GM12891 (cell line): ENCODE measurements at regions not wholly inside any gene's neighbourhood (a gene's known extent, or its start where the extent isn't known, plus 50 kb on each side); places are given as distances from the start of the nearest gene placed in this dataset.

Experiments
- PAX5 ChIP-seq: IDR thresholded peaks from 2 replicates; pipeline ENCODE4 v1.6.1; 2011; ENCODE audit warnings: low read length, moderate library complexity, mild to moderate bottlenecking; ENCODE audit not compliant: insufficient read depth, severe bottlenecking
- POLR2A ChIP-seq: IDR thresholded peaks from 2 replicates; pipeline ENCODE4 v1.6.1; 2011; ENCODE audit warnings: low read depth, low read length, control low read depth
- POLR2AphosphoS5 ChIP-seq: IDR thresholded peaks from 2 replicates; pipeline ENCODE4 v1.6.1; 2011; ENCODE audit warnings: low read depth, low read length, control low read depth
- SPI1 ChIP-seq: IDR thresholded peaks from 2 replicates; pipeline ENCODE4 v1.6.1; 2011; ENCODE audit warnings: low read depth, low read length, control low read depth
- TAF1 ChIP-seq: IDR thresholded peaks from 2 replicates; pipeline ENCODE4 v1.6.1; 2011; ENCODE audit warnings: low read depth, low read length, control low read depth

GRCh38 chr11:119875841-119876600, 147.0 kb upstream of the NECTIN1 start:
- no peak for TF ChIP-seq POLR2A
- TF ChIP-seq SPI1: no peak
- no peak for TF ChIP-seq POLR2AphosphoS5
- no peak for TF ChIP-seq TAF1
- no peak for TF ChIP-seq PAX5
